ENCODE measurements at regions not wholly inside any gene's neighbourhood (a gene's known extent, or its start where the extent isn't known, plus 50 kb on each side); places are given as distances from the start of the nearest gene placed in this dataset.

DNA sequence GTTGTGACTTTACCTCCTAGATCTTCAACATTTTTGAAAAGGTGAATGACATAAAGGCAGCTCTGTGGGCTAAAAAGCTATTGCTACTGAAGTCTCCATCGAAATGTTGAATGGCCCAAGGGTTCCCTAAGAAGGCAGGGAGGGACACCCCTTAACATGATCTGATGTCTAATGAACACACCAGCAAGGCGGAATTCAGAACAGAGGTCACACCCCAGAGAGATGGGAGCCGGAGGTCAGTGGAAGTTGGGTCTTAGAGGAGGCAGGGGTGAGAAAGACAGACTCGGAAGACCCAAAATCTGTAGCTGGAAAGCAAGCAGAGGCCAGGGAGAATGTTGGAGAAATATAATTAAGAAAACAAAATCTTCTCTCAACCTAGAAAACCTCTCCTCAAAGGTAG lies 79.0 kb downstream of the TRIM29 start:
- TF ChIP-seq, protein P1, sequence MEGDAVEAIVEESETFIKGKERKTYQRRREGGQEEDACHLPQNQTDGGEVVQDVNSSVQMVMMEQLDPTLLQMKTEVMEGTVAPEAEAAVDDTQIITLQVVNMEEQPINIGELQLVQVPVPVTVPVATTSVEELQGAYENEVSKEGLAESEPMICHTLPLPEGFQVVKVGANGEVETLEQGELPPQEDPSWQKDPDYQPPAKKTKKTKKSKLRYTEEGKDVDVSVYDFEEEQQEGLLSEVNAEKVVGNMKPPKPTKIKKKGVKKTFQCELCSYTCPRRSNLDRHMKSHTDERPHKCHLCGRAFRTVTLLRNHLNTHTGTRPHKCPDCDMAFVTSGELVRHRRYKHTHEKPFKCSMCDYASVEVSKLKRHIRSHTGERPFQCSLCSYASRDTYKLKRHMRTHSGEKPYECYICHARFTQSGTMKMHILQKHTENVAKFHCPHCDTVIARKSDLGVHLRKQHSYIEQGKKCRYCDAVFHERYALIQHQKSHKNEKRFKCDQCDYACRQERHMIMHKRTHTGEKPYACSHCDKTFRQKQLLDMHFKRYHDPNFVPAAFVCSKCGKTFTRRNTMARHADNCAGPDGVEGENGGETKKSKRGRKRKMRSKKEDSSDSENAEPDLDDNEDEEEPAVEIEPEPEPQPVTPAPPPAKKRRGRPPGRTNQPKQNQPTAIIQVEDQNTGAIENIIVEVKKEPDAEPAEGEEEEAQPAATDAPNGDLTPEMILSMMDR (IDR thresholded peaks at IDR 0.05; ENCODE audit: low read depth, low read length) = no peak
- no peak for TF ChIP-seq EZH2phosphoT487 (IDR thresholded peaks at IDR 0.05; ENCODE audit: low read depth)
